Esophagus squamous epithelium (tissue), 5 donors: ENCODE measurements at regions not wholly inside any gene's neighbourhood (a gene's known extent, or its start where the extent isn't known, plus 50 kb on each side); places are given as distances from the start of the nearest gene placed in this dataset.

ENCODE experiments used
- DNase-seq: peaks from one replicate; lab custom pipeline; 2025; lab: John Stamatoyannopoulos, UW
- H3K27ac ChIP-seq, 4 donors: fragments of 200-600 bp; sonication (generic); one replicate each; pipeline ENCODE4 v1.5.1; 2016 to 2019; ENCODE audit warnings: mild to moderate bottlenecking in 1 of 4
- H3K27me3 ChIP-seq, 4 donors: fragments of 200-600 bp; sonication (generic); 1 replicate in 3 of 4; 2 replicates in 1 of 4; pipeline versions ENCODE4 v1.5.1 to v1.6.0; 2017 to 2021; ENCODE audit warnings: antibody characterized with exemption in 1 of 4
- H3K36me3 ChIP-seq, 3 donors: fragments of 200-600 bp; sonication (generic); one replicate each; pipeline ENCODE4 v1.5.1; 2016 to 2019
- H3K4me1 ChIP-seq, 3 donors: fragments of 200-600 bp; sonication (generic); one replicate each; pipeline ENCODE4 v1.5.1; 2017 to 2019
- H3K4me3 ChIP-seq, 4 donors: fragments of 200-600 bp; sonication (generic); 1 replicate in 3 of 4; 2 replicates in 1 of 4; pipeline ENCODE4 v1.5.1; 2016 to 2019; ENCODE audit warnings: mild to moderate bottlenecking in 2 of 4, moderate library complexity in 1 of 4
- H3K9me3 ChIP-seq, 3 donors: fragments of 200-600 bp; sonication (generic); one replicate each; pipeline ENCODE4 v1.5.1; 2016 to 2019
- POLR2A ChIP-seq, 4 donors: fragments of 450-650 bp; IDR thresholded peaks; one replicate each; pipeline ENCODE4 v1.6.1; 2017; ENCODE audit warnings: antibody characterized with exemption in 4 of 4, mild to moderate bottlenecking in 4 of 4, moderate library complexity in 3 of 4
- WGBS, 2 donors: methylation state at CpG; one replicate each; pipeline ENCODE4 v1.1.5; 2018; 5-methylcytosine and 5-hydroxymethylcytosine counted together
- intact Hi-C: fragments of 100-400 bp; cut with DNase I; formaldehyde crosslinking; loops from one replicate; pipeline ENCODE4 v1.15.0; 2022
- TF ChIP-seq, protein P1 (sequence below), 6 experiments: fragments of 450-650 bp in 4 of 6; fragments of 200-600 bp in 2 of 6; sonication (generic) in 2 of 6; IDR thresholded peaks; one replicate each; pipeline ENCODE4 v1.5.1; 2016 to 2019; ENCODE audit warnings: antibody characterized with exemption in 6 of 6, mild to moderate bottlenecking in 4 of 6, moderate library complexity in 4 of 6
- donor health status: DM: yes; HTN: yes; CAD: no.

DNA sequence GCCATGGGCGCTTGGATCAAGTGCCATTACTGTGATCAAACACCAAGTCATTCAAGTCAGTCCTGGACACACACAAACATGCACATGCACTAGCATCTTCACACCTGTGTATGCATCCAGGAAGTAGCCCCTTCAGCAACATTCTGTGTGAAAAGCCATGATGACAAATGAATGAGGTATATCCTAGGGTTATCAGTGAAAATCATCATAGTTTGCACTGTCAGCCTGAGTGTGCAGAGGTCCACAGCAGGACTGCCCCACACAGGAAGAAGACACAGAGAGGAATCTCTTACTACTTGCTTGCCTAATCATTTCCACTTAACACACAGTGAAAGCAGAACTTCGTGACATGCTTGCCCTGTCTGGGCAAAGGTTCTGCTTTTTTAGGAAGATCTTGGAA lies 184.0 kb upstream of the ADO start:
- no peak overlapping the region for H3K27ac ChIP-seq
- H3K36me3 ChIP-seq = no peaks in the 10 kb centered on the region
- no peak for DNase-seq
- no peaks in the 10 kb centered on the region for H3K4me1 ChIP-seq
- no peak overlapping the region for H3K4me3 ChIP-seq
- WGBS, 2 donors = 84 to 94% methylated on average over 2 of the region's 2 CpGs
- TF ChIP-seq POLR2A (IDR thresholded peaks at IDR 0.05) = no peak
- TF ChIP-seq, protein P1, sequence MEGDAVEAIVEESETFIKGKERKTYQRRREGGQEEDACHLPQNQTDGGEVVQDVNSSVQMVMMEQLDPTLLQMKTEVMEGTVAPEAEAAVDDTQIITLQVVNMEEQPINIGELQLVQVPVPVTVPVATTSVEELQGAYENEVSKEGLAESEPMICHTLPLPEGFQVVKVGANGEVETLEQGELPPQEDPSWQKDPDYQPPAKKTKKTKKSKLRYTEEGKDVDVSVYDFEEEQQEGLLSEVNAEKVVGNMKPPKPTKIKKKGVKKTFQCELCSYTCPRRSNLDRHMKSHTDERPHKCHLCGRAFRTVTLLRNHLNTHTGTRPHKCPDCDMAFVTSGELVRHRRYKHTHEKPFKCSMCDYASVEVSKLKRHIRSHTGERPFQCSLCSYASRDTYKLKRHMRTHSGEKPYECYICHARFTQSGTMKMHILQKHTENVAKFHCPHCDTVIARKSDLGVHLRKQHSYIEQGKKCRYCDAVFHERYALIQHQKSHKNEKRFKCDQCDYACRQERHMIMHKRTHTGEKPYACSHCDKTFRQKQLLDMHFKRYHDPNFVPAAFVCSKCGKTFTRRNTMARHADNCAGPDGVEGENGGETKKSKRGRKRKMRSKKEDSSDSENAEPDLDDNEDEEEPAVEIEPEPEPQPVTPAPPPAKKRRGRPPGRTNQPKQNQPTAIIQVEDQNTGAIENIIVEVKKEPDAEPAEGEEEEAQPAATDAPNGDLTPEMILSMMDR (IDR thresholded peaks at IDR 0.05) = no peak
- intact Hi-C loops = no loop called here
- no peaks in the 10 kb centered on the region for H3K9me3 ChIP-seq
- H3K27me3 ChIP-seq = no peaks in the 10 kb centered on the region

DNA sequence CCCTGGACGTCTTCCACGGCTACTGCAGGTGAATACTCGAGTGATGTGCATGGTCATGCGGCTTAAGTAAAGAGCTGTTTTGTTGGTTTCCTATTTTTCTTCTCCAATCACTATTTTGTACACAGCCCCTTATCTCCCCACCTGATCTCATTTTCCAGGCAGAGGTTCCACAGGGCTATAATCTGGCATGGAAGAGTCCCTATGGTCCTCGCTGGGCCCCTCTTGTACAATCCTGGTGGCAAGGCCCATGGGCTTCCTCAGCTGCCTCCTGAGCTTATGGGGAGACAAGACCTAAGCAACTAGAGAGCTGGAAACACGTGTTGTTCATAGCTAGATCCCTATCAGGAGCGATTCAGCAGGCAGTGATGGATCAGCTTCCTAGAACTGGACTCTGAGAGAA lies 181.3 kb upstream of the ADO start:
- no peak for TF ChIP-seq POLR2A (IDR thresholded peaks at IDR 0.05)
- TF ChIP-seq, protein P1 (IDR thresholded peaks at IDR 0.05) = no peak
- 70 to 77% methylated on average over 7 of the region's 7 CpGs for WGBS, 2 donors

DNA sequence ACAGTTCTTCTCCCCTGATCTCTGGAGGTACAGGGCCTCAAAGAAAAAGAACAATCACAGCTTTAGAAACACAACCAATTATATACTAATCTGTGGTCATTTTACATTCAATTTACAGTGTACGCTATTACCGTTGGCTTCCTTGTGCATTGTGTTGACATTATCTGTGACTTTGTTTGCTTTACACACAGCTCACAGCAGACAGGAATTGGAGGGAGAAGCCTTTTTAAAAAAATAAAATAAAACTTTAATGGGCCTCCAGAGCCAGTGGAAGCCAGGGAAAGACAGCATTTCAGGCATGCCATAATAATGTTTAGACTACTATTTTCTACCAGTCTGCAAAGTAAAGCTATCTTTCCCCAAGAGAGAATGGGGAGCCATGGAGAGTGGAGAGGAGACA lies 179.0 kb upstream of the ADO start:
- WGBS, 2 donors = 64 to 76% methylated on average over 2 of the region's 2 CpGs
- H3K36me3 ChIP-seq = no peaks in the 10 kb centered on the region
- DNase-seq = no peak
- intact Hi-C loops = no loop called here
- TF ChIP-seq, protein P1 (IDR thresholded peaks at IDR 0.05) = no peak
- no peak for TF ChIP-seq POLR2A (IDR thresholded peaks at IDR 0.05)
- no peaks in the 10 kb centered on the region for H3K9me3 ChIP-seq
- H3K27ac ChIP-seq = no peak overlapping the region
- H3K4me1 ChIP-seq = no peaks in the 10 kb centered on the region
- H3K27me3 ChIP-seq = no peaks in the 10 kb centered on the region
- H3K4me3 ChIP-seq = no peak overlapping the region

More for the DNA sequence above, 181.3 kb upstream of the ADO start:
- Histone ChIP-seq H3K27me3 (no peaks in the 10 kb centered on the region), H3K36me3 (no peaks in the 10 kb centered on the region), H3K27ac (no peak overlapping the region), H3K4me3 (no peak overlapping the region), H3K9me3 (no peaks in the 10 kb centered on the region), H3K4me1 (no peaks in the 10 kb centered on the region)
- intact Hi-C loops = no loop called here
- DNase-seq = no peak

DNA sequence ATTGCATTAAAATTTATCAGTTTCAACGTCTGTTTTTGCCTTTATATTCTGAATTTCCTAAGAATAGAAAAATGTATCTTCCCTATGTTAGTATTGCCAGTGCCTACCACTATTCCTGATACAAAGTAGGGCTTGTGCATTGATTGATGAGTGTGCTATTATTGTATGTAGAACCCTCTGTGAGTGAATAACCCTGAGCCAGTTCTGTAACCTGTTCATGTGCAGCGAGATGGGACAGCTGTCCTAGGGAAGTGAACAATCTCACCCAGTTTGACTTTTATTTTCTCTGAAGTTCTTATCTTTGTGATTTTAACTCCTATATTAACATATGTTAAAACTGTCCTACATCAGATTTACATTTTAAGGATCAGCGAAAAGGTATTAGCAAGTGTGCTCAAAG lies 178.4 kb upstream of the ADO start:
- Histone ChIP-seq H3K36me3 (no peaks in the 10 kb centered on the region), H3K4me3 (no peak overlapping the region), H3K9me3 (no peaks in the 10 kb centered on the region), H3K4me1 (no peaks in the 10 kb centered on the region), H3K27me3 (no peaks in the 10 kb centered on the region), H3K27ac (no peak overlapping the region)
- WGBS, 2 donors = 44 to 60% methylated on average over 3 of the region's 3 CpGs
- TF ChIP-seq POLR2A (IDR thresholded peaks at IDR 0.05) = no peak
- TF ChIP-seq, protein P1 (IDR thresholded peaks at IDR 0.05) = no peak
- no peak for DNase-seq
- intact Hi-C loops = no loop called here

DNA sequence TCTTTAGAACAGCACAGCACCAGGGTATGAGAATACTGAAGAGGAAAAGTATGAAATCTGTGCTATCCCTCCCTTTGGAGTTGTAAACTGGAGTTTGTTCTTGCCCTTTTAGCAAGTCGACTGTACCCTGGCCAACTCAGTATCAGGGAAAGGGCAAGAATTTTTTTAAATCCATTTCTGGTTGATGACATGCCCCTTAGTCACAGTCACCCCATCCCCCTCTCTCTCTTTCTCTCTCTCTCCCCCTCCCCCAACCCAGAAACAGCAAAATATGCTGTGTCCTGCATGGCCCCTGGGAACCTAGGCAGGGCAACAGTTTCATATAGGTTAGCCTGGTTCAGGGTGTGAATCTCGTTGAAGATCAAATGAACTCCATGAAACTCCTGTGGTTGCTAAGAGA lies 177.7 kb upstream of the ADO start:
- no peak overlapping the region for H3K27ac ChIP-seq
- H3K4me1 ChIP-seq = no peaks in the 10 kb centered on the region
- H3K27me3 ChIP-seq = no peaks in the 10 kb centered on the region
- no peak overlapping the region for H3K4me3 ChIP-seq
- TF ChIP-seq POLR2A (IDR thresholded peaks at IDR 0.05) = no peak
- TF ChIP-seq, protein P1 (IDR thresholded peaks at IDR 0.05) = no peak
- no peak for DNase-seq
- H3K9me3 ChIP-seq = no peaks in the 10 kb centered on the region
- intact Hi-C loops = no loop called here
- 28 to 33% methylated on average over 2 of the region's 2 CpGs for WGBS, 2 donors
- no peaks in the 10 kb centered on the region for H3K36me3 ChIP-seq
